ENCODE measurements at regions not wholly inside any gene's neighbourhood (a gene's known extent, or its start where the extent isn't known, plus 50 kb on each side); places are given as distances from the start of the nearest gene placed in this dataset.

DNA sequence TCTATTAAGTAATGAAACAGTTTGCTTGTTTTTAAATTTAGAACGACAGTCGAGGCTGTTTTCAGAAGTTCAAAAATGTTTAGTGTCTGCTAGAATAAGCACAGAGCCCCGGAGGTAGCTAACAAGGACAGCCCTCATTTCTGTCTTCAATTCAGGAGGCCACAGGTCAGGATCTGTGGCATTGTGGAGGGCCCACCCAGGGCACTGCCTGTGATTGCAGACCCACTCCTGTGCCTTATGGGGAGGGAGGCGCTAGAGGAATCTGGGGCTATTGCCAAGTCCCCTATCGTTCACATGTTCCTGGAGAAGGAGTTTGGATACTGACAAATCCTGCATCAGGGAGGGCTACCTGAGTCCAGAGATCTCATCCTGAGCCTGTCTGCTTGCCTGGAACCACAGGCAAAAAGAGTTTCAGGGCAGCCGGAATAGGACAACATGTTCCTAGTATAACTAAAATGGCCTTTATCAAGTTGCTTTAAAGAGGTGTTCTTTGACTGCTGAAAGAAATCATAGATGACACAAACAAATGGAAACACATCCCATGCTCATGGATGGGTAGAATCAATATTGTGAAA is 141.5 kb upstream of the ROPN1 start:
- intact Hi-C loops (cut with micrococcal nuclease; ENCODE audit: unreplicated experiment): no loop called here
- no peaks in the 10 kb centered on the region for H3K36me3 ChIP-seq (ENCODE audit: low read depth)
- ChIA-PET POLR2A (ENCODE audit: unreplicated experiment) (no interaction called here), CTCF (no interaction called here)
- no peaks in the 10 kb centered on the region for H3K4me1 ChIP-seq (replicated peaks; ENCODE audit: insufficient read depth)
- H3K27ac ChIP-seq: no peak overlapping the region
- no peaks in the 10 kb centered on the region for H4K20me1 ChIP-seq (ENCODE audit: insufficient read depth)
- no peak overlapping the region for H3K4me2 ChIP-seq
- no peaks in the 10 kb centered on the region for H3K79me2 ChIP-seq (ENCODE audit: low read depth)
- no peak overlapping the region for H3K4me3 ChIP-seq
- no peaks in the 10 kb centered on the region for H3K9me3 ChIP-seq (ENCODE audit: insufficient read depth, low read depth)
- no TSS peak for BruUV-seq (replicated peaks)
- H3K9me2 ChIP-seq (ENCODE audit: insufficient read depth): no peaks in the 10 kb centered on the region
- H3F3A ChIP-seq (ENCODE audit: insufficient read depth, low read depth): no peaks in the 10 kb centered on the region
- DNase-seq: no peak
- H2AFZ ChIP-seq: no peak overlapping the region
- no peak for TF ChIP-seq EZH2 (IDR thresholded peaks at IDR 0.05; ENCODE audit: low read depth)
- TF ChIP-seq, protein P1, sequence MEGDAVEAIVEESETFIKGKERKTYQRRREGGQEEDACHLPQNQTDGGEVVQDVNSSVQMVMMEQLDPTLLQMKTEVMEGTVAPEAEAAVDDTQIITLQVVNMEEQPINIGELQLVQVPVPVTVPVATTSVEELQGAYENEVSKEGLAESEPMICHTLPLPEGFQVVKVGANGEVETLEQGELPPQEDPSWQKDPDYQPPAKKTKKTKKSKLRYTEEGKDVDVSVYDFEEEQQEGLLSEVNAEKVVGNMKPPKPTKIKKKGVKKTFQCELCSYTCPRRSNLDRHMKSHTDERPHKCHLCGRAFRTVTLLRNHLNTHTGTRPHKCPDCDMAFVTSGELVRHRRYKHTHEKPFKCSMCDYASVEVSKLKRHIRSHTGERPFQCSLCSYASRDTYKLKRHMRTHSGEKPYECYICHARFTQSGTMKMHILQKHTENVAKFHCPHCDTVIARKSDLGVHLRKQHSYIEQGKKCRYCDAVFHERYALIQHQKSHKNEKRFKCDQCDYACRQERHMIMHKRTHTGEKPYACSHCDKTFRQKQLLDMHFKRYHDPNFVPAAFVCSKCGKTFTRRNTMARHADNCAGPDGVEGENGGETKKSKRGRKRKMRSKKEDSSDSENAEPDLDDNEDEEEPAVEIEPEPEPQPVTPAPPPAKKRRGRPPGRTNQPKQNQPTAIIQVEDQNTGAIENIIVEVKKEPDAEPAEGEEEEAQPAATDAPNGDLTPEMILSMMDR (conservative IDR thresholded peaks at IDR 0.05): no peak
- H3K27me3 ChIP-seq (ENCODE audit: insufficient read depth, low read depth): peaks cover 67% of the 10 kb centered on the region

DNA sequence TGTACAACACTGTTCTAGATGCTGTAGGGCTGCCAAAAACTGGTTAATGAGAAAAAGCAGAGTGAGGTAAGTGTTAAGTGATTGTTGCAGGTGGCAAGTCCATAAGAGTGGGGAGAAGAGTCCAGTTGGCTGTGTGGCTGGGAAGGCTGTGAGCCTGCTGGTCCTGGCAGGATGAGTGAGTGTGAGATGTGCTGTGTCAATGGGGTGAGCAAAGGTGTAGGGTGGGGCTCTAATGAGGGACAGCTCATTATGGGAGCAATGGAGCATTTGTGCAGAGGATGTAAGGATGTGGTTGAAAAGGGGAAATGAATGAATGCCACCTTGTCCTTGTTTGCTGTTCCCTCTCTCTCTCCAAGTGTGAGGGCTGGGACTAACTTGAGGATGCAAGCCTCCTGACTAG is 145.3 kb upstream of the ROPN1 start:
- Histone ChIP-seq H3K36me3 (ENCODE audit: low read depth) (no peaks in the 10 kb centered on the region), H3K4me1 (replicated peaks; ENCODE audit: insufficient read depth) (no peaks in the 10 kb centered on the region), H2AFZ (no peak overlapping the region), H3K79me2 (ENCODE audit: low read depth) (no peaks in the 10 kb centered on the region), H3K27ac (no peak overlapping the region), H3K9me3 (ENCODE audit: insufficient read depth, low read depth) (no peaks in the 10 kb centered on the region), H3F3A (ENCODE audit: insufficient read depth, low read depth) (no peaks in the 10 kb centered on the region), H3K4me2 (no peak overlapping the region), H4K20me1 (ENCODE audit: insufficient read depth) (no peaks in the 10 kb centered on the region), H3K9me2 (ENCODE audit: insufficient read depth) (no peaks in the 10 kb centered on the region), H3K4me3 (no peak overlapping the region), H3K27me3 (ENCODE audit: insufficient read depth, low read depth) (peaks cover 54% of the 10 kb centered on the region)
- ChIA-PET POLR2A (ENCODE audit: unreplicated experiment) (no interaction called here), CTCF (no interaction called here)
- BruUV-seq (replicated peaks): no TSS peak
- no peak for DNase-seq
- intact Hi-C loops (cut with micrococcal nuclease; ENCODE audit: unreplicated experiment): no loop called here
- TF ChIP-seq, protein P1 (conservative IDR thresholded peaks at IDR 0.05): no peak
- TF ChIP-seq EZH2 (IDR thresholded peaks at IDR 0.05; ENCODE audit: low read depth): no peak

DNA sequence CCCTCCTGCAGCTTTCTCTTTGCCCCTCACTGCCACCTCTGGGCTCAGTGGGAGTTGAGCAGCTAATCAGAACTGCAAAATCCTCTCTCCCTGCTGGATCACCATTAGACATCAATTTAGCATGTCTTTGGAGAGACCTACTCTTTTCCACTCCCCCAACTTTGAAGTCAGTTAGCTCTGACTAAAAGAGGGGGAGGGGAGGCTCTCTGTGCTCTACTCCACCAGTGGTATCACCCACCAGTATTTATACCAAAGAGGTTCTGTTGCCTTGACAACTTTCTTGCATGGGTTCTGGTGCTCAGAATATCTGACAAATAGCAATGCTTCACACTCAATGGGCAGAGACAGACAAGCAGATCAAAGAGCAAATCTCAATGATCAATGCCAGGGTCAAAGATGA is 146.2 kb upstream of the ROPN1 start:
- BruUV-seq (replicated peaks): no TSS peak
- Histone ChIP-seq H2AFZ (no peak overlapping the region), H3K4me3 (no peak overlapping the region), H3F3A (ENCODE audit: insufficient read depth, low read depth) (no peaks in the 10 kb centered on the region), H3K9me2 (ENCODE audit: insufficient read depth) (no peaks in the 10 kb centered on the region), H3K79me2 (ENCODE audit: low read depth) (no peaks in the 10 kb centered on the region), H3K27ac (no peak overlapping the region), H3K4me2 (no peak overlapping the region), H3K36me3 (ENCODE audit: low read depth) (no peaks in the 10 kb centered on the region), H3K27me3 (ENCODE audit: insufficient read depth, low read depth) (peaks cover 51% of the 10 kb centered on the region), H4K20me1 (ENCODE audit: insufficient read depth) (no peaks in the 10 kb centered on the region), H3K9me3 (ENCODE audit: insufficient read depth, low read depth) (no peaks in the 10 kb centered on the region), H3K4me1 (replicated peaks; ENCODE audit: insufficient read depth) (no peaks in the 10 kb centered on the region)
- ChIA-PET CTCF (no interaction called here), POLR2A (ENCODE audit: unreplicated experiment) (no interaction called here)
- intact Hi-C loops (cut with micrococcal nuclease; ENCODE audit: unreplicated experiment): no loop called here
- DNase-seq: no peak
- no peak for TF ChIP-seq EZH2 (IDR thresholded peaks at IDR 0.05; ENCODE audit: low read depth)
- TF ChIP-seq, protein P1 (conservative IDR thresholded peaks at IDR 0.05): no peak
